ENCODE measurements at regions not wholly inside any gene's neighbourhood (a gene's known extent, or its start where the extent isn't known, plus 50 kb on each side); places are given as distances from the start of the nearest gene placed in this dataset.

DNA sequence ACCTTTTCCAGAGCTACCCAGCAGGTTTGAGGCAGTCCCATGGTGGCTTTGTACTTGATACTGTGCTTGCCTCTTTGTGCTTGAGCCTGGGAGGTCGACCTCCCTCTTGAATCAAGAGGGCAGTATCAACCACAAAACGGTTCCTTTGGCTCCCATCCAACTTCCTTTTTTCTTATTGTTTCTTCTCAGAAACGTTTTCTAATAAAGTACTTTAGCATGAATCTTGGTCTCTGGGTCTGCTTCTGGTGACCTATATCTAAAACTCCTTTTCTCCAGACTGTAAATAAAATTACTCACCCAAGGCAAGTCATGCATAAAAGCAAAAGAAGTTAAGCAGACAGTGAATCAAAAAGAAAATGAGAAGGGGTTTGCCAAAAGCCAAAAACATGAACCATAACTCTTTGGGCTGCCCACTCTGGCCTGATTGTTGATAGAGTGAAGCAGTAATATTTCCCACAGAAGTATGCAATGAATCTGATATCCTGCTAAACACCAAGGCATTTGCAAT, 112.2 kb upstream of the SLC4A7 start:
- TF ChIP-seq, protein P1, sequence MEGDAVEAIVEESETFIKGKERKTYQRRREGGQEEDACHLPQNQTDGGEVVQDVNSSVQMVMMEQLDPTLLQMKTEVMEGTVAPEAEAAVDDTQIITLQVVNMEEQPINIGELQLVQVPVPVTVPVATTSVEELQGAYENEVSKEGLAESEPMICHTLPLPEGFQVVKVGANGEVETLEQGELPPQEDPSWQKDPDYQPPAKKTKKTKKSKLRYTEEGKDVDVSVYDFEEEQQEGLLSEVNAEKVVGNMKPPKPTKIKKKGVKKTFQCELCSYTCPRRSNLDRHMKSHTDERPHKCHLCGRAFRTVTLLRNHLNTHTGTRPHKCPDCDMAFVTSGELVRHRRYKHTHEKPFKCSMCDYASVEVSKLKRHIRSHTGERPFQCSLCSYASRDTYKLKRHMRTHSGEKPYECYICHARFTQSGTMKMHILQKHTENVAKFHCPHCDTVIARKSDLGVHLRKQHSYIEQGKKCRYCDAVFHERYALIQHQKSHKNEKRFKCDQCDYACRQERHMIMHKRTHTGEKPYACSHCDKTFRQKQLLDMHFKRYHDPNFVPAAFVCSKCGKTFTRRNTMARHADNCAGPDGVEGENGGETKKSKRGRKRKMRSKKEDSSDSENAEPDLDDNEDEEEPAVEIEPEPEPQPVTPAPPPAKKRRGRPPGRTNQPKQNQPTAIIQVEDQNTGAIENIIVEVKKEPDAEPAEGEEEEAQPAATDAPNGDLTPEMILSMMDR (IDR thresholded peaks at IDR 0.05; ENCODE audit: extremely low read depth, insufficient read depth, missing control alignments), result peak; percentile 6
- DNase-seq (ENCODE audit: low spot score), result peak; percentile 41
- in situ Hi-C loops (cut with MboI; ENCODE audit: low pct_unique_long_range_greater_than_20kb, low sequenced_read_pairs, unreplicated experiment), result no loop called here

DNA sequence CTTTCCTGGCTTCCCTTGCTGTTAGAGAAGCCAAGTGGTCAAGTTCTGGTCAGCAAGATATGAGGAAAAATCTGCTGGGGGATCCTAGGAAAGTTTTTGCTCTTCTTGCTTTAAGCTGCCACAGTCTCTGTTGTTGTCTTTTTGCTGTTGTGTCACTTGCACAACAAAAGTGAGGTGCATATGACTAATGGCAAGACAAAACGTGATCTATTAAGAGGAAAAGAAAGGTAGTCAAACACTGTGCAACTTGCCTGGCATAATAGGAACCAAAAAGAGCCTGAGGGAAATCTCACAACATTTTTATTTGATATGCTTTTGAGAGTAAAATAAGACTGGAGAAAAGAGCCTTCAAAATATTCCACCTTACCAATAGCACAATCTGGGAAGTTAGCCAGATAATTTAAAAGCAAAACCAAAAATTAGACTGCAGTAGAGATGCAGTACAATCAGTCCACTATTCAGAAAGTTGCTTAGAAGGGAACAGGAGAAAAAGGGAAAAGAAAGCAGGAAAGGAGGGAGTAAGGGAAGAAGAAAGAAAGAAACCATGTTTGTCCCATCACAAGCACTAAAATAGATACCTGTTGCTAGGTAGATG, 110.0 kb upstream of the SLC4A7 start:
- in situ Hi-C loops (cut with MboI; ENCODE audit: low pct_unique_long_range_greater_than_20kb, low sequenced_read_pairs, unreplicated experiment), result no loop called here
- TF ChIP-seq, protein P1 (IDR thresholded peaks at IDR 0.05; ENCODE audit: extremely low read depth, insufficient read depth, missing control alignments), result no peak
- no peak for DNase-seq (ENCODE audit: low spot score)

DNA sequence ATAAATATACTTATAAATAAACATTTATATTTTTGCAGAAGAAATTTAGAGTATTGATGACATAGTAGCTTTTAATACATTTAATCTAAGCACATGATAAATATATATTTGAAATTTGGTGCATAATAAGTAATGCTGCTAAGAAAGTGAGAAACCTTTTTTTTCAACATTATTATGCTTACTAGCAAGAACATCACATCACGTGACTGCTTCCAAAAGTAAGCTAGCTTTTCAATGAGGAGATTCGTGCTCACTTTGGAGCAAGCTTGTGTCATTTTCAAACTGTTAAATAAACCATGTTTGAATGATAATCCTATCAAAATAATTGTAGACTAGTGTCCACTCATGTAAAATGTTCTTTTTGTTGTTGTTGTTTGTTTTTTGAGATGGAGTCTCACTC, 109.0 kb upstream of the SLC4A7 start:
- DNase-seq (ENCODE audit: low spot score), result no peak
- in situ Hi-C loops (cut with MboI; ENCODE audit: low pct_unique_long_range_greater_than_20kb, low sequenced_read_pairs, unreplicated experiment), result no loop called here
- TF ChIP-seq, protein P1 (IDR thresholded peaks at IDR 0.05; ENCODE audit: extremely low read depth, insufficient read depth, missing control alignments), result no peak

DNA sequence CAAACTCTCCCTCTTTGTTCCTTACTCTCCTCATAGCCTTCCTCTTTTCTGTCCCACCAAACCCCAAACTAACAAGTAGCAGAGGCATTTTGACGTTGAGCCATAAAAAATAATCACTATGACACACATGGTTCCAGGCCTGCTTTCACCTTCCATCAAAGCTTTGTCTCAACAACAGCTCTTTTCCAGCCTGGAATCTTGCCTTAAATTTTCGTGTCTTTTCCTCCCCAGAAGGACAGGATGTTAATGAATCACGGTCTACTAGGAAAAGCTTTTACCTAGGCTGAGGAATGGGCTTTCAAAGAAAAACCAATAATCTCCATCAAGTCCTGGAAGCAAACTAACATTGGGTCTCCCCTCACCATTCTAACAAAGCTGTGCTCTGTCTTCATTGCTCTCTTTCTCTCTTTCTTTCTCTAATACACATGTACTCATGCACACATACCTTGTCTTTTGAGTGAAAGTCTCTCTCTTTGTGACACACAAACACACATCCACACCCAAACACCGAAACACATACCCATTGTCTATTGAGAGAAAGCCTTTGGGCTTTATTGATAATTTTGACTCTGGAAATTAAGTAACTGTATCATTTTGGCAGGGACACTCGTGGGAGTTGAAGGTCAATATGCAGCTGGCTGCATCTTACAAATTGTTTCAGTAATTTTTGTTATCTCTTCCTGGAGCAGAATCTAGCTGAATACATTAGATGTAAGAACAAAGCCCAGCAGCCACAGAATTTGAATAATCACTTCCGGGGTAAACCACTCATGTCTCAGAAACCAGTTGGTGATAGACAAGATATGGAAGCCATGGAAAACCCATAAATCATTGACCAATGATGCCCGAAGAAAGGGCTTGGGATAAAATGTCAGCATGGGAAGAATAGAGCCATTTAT, 107.4 kb upstream of the SLC4A7 start:
- in situ Hi-C loops (cut with MboI; ENCODE audit: low pct_unique_long_range_greater_than_20kb, low sequenced_read_pairs, unreplicated experiment), result no loop called here
- DNase-seq (ENCODE audit: low spot score), result peak; percentile 15
- TF ChIP-seq, protein P1 (IDR thresholded peaks at IDR 0.05; ENCODE audit: extremely low read depth, insufficient read depth, missing control alignments), result no peak

DNA sequence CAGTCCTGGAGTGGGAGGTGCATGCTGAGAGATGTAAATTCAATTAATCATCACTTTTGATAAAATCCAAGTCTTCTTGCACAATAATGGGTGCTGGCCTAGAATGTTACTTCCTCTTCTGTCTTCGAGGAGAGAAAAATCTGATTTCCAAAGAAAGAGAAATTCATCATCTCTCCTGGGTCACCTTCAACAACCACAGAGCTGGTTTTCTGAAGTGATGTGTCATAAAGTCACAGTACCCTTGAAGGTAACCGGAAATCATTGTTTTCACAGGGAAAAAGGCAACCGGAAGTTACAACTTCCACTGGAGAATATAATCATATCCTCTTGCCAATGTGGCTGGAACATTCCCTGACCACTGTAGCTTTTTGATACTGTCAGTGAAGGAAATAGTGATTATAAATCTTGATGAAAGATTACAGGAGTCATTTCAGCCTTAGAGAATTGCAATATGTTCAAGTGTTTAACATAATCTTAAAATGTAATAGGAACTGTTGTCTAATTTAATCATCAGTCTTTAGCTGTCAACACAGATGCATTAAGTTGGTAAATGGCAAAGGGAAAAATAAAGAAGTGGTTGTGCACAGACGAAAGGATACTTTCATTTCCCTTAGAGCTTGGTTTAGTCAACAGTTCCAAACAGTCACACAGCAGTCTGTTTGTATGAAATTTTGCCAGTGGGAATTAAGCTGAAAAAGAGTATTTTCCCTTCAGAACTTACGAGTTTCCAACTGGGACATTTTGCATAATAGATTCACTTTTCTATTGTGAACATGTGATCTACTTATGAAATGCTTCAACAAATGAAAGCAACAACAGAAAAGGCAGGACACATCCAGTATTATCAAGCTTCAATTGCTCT, 106.5 kb upstream of the SLC4A7 start:
- DNase-seq (ENCODE audit: low spot score), result no peak

More for the DNA sequence above, 106.5 kb upstream of the SLC4A7 start:
- TF ChIP-seq, protein P1 (IDR thresholded peaks at IDR 0.05; ENCODE audit: extremely low read depth, insufficient read depth, missing control alignments), result no peak
- in situ Hi-C loops (cut with MboI; ENCODE audit: low pct_unique_long_range_greater_than_20kb, low sequenced_read_pairs, unreplicated experiment), result no loop called here
